Astrocyte (in vitro differentiated cells and primary cell): ENCODE measurements at regions not wholly inside any gene's neighbourhood (a gene's known extent, or its start where the extent isn't known, plus 50 kb on each side); places are given as distances from the start of the nearest gene placed in this dataset.

ENCODE experiments used
- CTCF ChIP-seq: IDR thresholded peaks from 2 replicates; pipeline ENCODE4 v1.5.1; 2011; ENCODE audit warnings: low read depth, mild to moderate bottlenecking, inconsistent platforms, low read length, moderate library complexity; ENCODE audit not compliant: insufficient read depth
- EZH2 ChIP-seq: IDR thresholded peaks from 2 replicates; pipeline ENCODE4 v1.6.1; 2012; ENCODE audit warnings: mild to moderate bottlenecking, low read length, inconsistent platforms; ENCODE audit not compliant: insufficient read depth

- TF ChIP-seq CTCF (no peak), EZH2 (no peak)
These were observed 1336.3 kb downstream of the C4orf33 start for GRCh38 chr4:130432289-130432688.
